Stimulated activated CD4-positive, alpha-beta T cell treated with anti-CD3 and anti-CD28 coated beads, Interleukin-4, amount 100 ng/mL, for 1 hour (primary cell): ENCODE measurements at regions not wholly inside any gene's neighbourhood (a gene's known extent, or its start where the extent isn't known, plus 50 kb on each side); places are given as distances from the start of the nearest gene placed in this dataset.

ENCODE experiments used
- DNase-seq: peaks from one replicate; pipeline ENCODE4 v3.0.0-alpha.2; 2020

DNA sequence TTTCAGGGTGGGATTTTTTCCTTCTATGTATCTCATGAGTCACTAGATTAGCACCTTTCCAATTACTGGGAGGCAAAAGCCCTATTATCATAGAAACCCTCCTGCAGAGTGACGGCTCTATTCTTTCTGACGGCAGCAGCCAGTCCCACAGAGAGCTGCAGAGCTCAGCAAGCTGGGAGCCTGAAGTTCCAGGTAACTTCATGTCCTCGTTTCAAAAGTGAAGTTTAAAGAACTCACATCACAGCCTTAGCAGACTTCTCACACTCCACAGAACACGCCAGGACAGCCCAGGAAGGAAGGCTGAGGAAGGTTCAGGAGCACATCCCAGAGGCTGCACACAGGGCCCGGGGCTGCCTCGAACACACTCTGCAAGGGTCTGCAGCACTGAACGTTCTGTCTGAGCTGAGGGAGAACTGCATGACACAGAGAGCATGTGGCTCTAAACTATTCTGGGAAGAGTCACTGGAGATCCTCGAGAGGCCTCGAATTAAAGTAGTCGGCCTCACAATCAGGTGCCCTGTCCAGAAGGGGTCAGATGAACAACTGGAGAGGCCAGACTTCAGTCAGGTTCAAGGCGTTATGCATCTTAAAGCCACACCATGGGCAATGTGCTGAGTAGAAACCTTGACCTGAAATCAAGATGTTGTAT, 104.2 kb upstream of the DRD2 start:
- DNase-seq = no peak

DNA sequence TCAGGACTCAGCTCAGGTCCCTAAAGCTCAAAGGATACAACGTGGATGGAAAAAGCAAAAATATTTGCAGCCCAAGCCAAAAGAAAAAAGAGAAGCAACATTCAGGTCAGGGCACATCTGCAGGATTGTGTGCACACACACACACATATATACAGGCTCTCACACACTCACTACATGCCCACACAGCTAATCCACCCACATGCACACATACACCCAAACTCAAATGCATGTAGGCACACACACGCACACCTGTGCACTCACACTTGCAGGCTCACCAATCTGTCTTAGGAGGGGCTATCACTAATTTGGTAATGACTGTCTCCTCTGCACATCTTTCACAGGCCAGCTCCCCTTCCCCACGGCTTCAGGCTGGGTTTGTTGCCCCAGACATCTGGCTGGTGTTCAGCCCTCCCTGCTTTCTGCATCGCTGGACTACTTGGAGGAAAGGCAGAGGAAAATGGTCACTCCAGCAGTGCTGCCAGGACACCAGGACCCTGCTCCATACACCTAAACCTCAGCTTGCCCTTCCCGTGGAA, 103.6 kb upstream of the DRD2 start:
- DNase-seq = no peak

DNA sequence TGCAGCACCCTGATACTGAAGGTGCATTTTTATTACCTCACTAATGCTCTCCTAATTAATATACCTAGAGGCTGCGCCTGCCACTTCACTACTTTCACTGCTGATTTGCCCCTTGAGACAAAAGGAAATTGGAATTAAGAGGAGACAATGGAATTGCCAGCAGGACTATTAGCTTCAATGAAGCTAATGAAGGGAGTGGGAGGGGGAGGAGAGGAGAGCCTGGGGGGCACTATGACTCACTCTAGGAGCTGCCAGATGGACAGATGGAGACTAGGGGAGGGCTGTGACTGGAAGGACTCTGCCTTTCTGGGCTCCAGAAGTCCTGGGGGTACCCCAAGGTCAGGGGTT, 102.8 kb upstream of the DRD2 start:
- no peak for DNase-seq

DNA sequence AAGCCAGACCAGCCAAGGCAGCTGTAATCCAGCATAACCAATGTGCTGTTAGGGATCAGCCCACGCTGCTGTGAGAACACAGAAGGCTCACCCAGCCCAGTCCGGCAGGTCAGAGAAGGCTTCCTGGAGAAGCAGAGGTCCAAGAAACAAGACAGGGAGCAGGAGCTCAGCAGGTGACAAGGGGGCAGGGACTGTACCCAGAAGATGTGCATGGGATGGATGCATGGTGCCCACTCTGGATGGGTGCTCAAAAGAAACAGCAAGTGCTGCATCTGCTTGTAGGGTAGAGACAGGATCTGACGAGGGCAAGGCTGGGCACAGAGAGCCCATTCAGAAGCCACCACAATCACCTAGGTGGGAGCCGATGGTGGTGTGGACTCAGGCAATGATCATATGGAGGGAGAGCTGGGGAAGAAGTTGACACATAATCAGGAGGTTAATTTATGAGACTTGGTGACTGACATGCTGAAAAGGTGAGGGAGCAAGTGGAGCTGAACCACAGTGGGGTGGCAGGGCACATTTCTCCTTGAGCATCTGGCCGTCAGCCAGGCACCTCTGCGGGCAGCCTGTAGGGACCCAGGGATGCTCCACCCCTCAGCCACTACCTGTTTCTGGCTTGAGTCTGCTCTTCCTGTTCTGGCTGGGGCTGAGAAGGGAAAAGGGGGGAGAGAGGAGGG, 102.3 kb upstream of the DRD2 start:
- no peak for DNase-seq

DNA sequence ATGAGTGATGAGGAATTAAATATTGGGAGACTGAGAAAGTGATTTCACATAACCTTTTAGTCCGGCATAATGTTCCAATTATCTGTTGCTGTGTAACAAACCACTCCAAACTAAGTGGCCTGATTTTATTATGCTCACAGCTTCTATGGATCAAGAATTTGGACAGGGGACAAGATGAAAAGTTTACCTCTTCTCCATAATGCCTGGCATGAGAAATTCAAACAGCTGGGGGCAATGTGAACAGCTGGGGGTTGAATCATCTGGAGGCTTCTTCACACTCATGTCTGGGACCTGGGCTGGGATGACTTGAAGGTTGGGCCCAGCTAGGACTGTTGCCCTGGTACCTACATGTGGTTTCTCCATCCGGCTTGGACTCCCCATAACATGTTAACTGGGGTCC, 99.4 kb upstream of the DRD2 start:
- no peak for DNase-seq

DNA sequence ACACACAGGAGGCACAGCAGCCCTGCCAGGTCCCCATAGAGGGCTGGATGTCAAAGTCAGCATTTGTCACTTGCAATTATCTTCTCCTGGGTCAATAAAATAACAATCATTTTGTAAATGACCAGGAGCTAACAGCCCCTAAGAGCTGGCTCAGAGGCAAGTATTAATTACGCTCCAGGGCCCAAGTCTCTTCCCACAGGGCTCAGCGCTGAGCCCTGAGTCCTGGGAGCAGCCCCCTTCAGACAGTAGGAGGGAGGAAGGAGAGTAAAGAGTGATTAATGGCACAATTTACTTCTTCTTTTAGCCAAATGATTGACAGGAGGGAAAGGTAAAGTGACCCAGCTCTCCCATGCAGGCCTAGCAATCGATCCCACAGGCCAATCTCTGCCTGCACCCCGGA, 99.0 kb upstream of the DRD2 start:
- no peak for DNase-seq

DNA sequence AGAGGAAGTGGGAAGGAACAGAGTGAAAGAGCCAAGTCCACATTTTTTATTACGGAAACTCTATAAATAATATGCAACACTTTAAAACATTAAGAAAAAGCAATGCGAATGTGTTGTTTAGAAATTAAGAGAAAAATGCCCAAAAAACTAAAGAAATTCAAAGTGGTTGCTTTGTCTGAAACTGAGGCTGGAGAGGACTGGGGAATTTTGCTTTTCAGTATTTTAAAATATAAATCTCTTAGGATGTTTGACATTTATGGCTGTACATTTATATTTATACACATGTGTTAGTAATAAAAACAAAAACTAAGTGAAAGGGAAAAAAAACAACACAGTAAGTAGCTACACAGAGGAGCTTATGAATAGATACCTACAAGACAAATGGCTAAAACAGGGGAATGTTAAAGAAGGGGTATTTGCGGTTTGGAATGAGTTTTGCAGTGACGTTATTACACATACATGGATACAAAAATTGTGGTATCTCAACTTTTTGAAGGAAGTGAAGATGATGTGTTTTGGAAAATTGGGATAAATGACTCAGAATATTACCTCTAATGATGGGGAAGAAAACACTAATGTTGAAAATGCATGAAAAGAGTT, 97.0 kb upstream of the DRD2 start:
- no peak for DNase-seq

DNA sequence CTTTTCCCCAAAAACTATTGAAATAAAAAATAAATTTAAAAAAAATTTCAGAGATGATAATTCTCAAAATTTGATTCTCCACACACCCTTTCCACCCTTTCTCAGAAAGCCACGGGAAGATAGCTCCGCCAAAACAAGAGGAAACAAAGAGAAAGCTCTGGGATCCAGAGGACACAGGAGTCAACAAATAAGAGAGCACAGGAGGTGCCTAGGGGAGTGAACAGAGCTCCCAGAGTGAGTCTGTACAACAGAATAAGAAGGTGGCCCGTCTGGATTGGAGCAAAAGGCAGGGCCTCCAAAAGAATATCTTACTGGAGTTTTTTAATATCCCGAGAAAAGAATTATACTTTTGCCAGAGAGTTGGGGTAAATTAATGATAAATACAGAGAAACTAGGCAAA, 96.3 kb upstream of the DRD2 start:
- DNase-seq = no peak

DNA sequence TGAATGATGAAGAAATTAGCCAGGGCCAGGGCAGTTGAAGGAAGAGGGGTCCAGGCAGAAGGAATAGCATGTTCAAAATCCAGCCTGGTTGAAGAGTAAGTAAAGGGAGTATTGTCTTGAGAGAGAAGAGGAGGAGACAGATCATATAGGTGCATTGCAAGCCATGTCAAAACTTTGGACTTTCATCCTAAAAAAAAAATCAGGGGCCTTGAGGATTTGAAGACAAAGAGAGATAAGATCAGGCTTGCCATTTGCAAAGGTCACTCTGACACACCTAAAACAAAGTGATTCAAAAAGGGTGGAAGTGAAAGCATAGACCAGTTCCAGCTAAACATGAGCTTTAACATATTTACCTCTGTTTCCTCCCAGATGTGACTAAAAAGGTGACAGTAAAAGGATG, 95.7 kb upstream of the DRD2 start:
- DNase-seq = no peak

DNA sequence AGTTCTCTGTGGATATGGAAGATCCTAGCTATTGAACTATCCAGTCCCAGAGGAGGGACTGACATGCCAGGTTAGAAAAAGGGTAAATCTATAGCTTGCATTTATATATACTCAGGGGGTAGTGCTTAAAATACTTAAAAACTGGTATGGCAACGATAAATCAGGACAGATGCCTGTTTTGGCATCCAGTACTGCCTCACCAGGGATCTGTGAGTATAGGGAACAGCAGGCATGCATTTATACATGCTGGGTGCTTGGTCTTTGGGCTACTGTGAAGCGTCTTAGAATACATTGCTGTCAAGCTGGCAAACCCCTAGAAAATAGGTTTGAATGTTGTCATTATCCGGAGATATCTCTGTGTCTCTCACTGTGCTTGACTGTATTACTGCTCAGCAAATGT, 94.2 kb upstream of the DRD2 start:
- no peak for DNase-seq

DNA sequence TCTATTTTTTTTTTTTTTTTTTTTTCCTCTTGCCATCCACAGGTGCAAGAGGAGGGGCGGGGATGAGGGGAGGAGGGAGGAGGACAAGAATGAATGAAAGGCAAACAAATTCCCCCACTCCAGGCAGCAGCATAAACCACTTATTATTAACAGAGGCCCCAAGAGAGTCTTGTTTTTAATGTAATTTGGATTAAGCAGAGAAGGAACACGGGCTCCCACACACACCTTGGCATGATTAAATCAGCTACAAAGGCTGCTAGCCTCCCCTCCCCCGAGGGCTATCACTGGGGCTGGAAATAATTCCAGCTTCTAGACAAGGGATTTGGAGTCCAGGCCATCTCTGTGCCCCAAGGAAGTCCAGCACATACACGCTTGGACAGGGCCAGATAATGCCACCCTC, 93.4 kb upstream of the DRD2 start:
- DNase-seq = no peak

DNA sequence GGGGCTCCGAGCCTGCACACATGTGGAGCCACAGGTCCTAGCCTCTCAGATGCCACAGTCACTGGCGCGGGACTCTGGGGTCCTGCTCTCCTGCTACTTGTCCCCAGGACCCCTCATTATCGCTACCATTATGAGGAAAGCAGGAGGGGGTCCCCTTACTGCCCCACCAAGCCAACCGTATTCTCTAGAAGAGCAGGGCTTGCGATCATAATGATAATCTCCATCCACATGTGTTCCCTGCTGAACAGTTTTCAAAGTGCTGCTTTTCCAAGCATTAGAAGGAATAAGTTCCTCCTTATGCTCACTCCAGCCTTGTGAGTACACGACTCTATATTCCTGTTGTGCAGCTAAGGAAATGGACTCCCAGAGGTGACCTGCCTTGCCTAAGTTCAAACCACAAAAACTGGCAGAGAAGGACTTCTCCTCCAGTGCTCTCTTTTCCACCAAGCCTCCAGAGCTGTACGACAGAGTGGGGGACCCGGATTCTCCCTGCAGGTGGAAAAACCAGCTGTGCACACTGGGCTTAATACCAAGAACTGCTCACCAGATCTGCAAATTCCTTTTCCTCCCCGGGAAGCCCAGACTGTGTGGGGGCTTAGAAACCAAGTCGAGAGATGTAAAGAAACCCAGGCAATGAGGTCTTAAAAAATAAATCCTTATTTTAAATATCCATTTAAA, 92.8 kb upstream of the DRD2 start:
- DNase-seq = no peak

DNA sequence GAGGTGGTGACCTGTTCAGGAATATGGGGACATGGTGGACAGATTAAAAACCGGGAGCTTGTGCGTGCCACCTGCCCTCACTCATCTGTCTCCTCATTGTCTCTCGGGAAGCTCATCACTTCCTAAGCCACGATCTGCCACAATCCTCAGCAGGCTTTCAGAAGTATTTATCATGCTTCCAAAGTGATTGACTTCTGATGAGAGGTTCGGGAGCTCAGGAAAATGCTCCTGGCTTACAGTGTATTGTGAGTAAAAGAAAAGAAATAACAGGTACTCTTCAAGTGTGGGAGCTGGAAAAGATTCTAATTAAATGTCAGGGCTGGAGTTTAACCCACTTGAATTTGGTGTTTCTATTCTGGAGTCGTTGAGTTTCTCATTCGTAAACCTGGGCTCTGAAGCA, 91.9 kb upstream of the DRD2 start:
- no peak for DNase-seq

DNA sequence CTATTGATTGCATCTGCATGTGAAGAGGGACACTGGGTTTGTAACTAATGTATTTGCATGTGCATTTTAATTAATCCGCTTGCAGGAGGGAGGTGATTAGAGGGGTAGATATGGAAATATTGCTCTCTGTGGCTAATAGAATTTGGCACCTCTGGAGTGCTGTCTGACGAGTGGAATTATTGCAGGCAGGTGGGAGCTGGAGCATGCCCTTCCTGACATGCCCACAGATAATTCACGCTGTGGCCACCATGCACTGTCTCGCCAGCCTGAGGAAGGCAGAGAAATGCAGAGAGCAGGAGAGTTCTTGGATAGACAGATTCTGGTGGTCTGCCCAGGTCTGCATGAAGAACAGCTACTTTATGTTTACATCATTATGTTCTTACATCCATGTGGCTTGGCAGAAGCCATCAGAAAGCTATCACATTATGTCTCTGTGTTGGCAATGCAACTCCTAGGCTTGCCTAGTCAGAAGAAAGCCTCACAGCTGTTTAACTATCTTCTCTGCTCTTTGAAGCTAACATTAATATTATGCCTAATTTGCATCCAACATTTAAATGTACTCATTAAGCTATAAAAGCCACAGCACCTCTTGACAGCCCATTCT, 89.4 kb upstream of the DRD2 start:
- DNase-seq = no peak

DNA sequence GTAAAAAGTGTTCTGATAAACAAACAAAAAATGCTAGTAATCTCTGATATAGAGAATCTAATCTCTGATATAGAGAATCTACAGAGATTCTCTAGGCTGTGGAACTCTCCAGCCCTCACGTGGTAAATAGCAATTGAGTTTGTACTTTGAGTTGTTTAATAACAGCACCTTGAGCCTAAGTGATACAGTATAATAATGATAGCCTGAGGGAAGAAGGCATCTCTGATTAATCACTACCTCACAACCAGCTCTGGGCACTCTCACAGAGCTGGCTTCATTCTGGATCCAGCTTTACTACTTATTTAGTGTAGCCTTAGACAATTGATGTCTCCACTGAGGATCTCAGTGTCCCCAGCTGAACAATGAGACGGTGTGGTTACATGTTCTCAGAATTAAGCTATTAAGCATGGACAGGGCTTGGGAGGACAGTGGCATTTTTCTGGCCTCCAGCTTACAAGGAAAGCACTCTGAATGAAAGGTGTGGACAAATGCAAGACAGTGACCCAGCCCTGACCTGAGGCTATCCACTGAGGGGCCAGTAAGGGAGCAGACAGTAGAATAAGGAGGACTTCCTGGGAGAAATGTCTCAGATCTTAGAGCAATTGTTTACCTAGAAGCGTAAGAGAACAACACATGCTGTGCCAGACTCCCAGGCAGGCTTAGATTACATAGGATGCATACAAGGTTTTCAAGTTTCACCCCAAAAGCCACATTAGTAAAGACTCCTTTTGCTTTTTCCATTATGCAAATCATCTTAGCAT, 88.7 kb upstream of the DRD2 start:
- DNase-seq = no peak

DNA sequence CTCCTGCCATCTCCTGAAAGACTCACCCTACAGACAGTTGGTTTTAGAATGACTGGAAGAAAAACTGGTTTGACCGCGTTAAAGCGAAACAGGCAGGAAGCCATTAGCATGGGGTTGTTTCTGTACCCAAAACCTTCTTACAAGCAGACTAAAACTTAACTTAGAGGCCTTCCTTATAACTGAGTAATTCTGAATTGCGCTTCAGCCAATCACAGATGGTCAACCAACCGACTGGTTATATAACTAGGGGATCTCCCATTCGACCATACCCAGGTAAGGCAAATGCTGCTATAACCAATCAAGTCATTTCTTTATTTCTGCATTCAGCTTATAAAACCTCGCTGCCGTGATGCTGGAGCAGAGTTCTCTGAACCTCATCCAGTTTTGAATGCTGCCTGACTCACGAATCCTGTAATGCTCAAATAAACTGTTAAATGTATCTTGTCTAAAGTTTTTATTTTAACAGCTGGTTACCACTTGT, 87.8 kb upstream of the DRD2 start:
- no peak for DNase-seq

DNA sequence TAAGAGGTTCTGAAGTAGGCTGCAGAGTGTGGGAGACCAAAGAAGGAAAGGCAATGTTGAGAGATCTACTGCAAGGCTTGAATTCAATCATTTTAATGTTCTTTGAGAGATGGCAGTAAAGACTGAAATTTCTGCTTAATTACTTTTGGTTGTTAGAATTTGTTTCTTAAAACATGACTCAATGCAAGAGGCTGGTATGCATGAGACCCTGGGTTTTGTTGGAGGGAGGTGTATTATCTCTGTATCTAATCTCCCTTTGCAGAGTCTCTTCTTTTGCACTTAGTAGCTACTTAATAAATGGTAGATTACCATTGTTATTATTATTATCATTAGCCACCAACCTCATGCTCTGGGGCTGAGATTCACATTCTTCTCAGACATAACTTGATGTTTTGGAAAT, 87.4 kb upstream of the DRD2 start:
- DNase-seq = no peak

DNA sequence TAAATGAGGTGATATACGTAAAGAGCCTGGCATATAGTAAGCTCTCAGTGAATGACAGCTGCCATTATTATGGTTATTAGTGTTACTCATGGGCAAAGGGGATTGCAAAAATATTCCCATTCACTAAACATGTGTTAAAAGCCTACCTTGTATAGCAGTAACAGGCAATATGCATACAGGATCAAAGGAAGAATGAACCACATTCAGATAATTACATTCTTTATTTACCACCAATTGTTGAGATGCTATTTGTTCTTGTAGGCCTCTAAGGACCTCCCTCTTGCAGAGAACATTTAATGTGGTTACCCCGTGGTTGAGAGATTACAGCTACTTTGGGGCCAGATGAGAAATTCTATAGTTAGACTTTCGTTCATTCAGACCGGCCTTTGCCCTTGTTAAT, 82.7 kb upstream of the DRD2 start:
- DNase-seq = no peak

DNA sequence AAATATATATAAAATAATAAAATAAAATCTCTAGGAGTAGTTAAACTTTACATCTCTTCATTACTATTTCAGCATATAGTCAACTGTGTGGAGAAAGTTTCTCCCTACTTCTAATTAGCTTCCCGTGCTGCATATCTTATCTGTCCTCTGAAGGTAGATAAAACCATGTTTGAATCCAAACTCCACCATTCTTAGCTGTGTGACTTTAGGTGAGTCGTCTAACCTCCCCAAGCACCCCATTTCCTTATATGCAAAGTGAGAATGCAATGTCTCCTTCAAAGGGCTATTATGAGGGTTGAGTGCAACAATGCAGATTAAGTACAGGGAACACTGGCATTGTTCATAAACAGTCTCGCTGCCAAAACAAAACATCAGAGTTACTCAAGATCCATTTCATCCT, 80.8 kb upstream of the DRD2 start:
- DNase-seq = no peak

DNA sequence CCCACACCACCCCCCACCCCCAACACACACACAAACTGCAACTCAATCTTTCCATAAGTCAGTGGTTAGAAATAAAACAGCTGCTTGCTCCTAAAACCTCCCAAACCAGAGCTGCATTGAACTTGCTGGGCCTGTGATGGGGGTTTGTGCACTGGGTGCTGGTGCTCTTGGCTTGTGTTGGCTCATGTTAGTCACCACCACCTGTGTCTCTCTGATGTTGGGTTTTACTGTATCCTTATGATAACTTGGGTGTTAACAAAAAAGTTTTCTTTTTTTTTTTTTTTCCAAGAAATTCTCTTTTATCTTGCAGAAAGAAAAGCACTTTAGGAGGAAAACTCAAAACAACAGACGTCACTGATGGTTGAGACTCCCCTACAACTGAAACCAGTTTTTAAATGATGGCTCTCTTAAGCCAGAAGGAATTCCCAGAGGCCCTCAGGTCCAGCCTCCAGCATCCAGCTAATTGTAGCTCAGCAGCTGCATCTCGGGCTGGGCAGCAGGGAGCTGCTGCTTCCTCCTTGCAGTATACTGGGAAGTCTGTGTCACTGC, 79.9 kb upstream of the DRD2 start:
- no peak for DNase-seq

DNA sequence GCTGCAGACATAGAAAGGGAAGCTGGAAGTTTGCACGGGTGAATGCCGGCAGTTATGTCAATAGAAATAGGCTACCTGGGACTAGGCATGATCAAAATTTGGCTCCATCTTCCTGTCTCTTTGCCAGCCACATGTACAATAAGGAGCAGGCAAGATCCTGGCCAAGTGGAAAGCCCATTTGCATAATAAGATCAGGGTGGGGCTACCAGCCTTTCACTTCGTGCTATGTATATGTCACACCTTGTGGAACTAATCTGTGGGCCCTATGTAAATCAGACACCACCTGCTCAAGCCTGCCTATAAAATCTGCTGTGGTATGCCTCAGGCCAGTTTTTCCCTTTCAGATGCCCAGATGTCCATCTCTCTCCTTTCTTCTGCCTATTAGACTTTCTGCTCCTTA, 79.3 kb upstream of the DRD2 start:
- DNase-seq = no peak

DNA sequence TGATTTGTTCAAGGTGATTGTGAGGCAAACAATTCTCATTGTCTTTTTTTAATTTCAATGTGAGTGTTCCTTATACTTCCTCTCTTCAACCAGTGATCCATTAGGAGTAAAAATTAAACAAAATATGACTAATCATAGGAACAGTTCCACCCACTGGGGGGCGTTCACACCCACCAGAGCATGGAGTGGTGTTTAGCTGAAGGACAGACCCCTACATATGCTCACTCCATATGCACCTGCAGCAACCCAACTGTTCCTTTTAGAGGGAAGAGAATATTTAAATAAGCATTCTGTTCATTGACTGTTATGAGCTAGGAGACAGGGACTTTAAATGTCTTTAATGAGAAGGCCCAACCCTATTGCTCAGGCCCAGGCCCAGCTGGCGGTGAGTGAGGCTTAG, 78.7 kb upstream of the DRD2 start:
- DNase-seq = no peak
